Ishikawa (cell line): ENCODE measurements at regions not wholly inside any gene's neighbourhood (a gene's known extent, or its start where the extent isn't known, plus 50 kb on each side); places are given as distances from the start of the nearest gene placed in this dataset.

ENCODE experiments used
- CEBPB ChIP-seq: IDR thresholded peaks from 2 replicates; pipeline ENCODE4 v1.6.1; 2012
- CREB1 ChIP-seq: IDR thresholded peaks from 2 replicates; pipeline ENCODE4 v1.6.1; 2012; ENCODE audit warnings: low read depth
- EGR1 ChIP-seq: IDR thresholded peaks from 2 replicates; pipeline ENCODE4 v1.6.1; 2012
- EP300 ChIP-seq: IDR thresholded peaks from 2 replicates; pipeline ENCODE4 v1.6.1; 2012; ENCODE audit warnings: borderline replicate concordance
- FOXM1 ChIP-seq: IDR thresholded peaks from 2 replicates; pipeline ENCODE4 v1.6.1; 2012; ENCODE audit warnings: low read depth, borderline replicate concordance
- MAX ChIP-seq: IDR thresholded peaks from 2 replicates; pipeline ENCODE4 v1.6.1; 2012
- NFIC ChIP-seq: IDR thresholded peaks from 2 replicates; pipeline ENCODE4 v1.6.1; 2012
- RAD21 ChIP-seq: IDR thresholded peaks from 2 replicates; pipeline ENCODE4 v1.6.1; 2012; ENCODE audit warnings: low read depth
- TAF1 ChIP-seq: IDR thresholded peaks from 2 replicates; pipeline ENCODE4 v1.6.1; 2012; ENCODE audit warnings: low read depth, mild to moderate bottlenecking
- TCF12 ChIP-seq: IDR thresholded peaks from 2 replicates; pipeline ENCODE4 v1.6.1; 2012; ENCODE audit warnings: low read depth
- TEAD4 ChIP-seq: IDR thresholded peaks from 2 replicates; pipeline ENCODE4 v1.6.1; 2012
- YY1 ChIP-seq: IDR thresholded peaks from 2 replicates; pipeline ENCODE4 v1.6.1; 2012; ENCODE audit warnings: low read depth
- ZBTB7A ChIP-seq: IDR thresholded peaks from 2 replicates; pipeline ENCODE4 v1.6.1; 2012; ENCODE audit warnings: low read depth
- TF ChIP-seq, protein P1 (sequence below): IDR thresholded peaks from 2 replicates; pipeline ENCODE4 v1.6.1; 2012; ENCODE audit warnings: low read depth, mild to moderate bottlenecking
- TF ChIP-seq, protein P2 (sequence below): IDR thresholded peaks from 2 replicates; pipeline ENCODE4 v1.6.1; 2012

GRCh38 chr5:89320421-89321277, 437.7 kb upstream of the MEF2C start:
- TF ChIP-seq, protein P1, sequence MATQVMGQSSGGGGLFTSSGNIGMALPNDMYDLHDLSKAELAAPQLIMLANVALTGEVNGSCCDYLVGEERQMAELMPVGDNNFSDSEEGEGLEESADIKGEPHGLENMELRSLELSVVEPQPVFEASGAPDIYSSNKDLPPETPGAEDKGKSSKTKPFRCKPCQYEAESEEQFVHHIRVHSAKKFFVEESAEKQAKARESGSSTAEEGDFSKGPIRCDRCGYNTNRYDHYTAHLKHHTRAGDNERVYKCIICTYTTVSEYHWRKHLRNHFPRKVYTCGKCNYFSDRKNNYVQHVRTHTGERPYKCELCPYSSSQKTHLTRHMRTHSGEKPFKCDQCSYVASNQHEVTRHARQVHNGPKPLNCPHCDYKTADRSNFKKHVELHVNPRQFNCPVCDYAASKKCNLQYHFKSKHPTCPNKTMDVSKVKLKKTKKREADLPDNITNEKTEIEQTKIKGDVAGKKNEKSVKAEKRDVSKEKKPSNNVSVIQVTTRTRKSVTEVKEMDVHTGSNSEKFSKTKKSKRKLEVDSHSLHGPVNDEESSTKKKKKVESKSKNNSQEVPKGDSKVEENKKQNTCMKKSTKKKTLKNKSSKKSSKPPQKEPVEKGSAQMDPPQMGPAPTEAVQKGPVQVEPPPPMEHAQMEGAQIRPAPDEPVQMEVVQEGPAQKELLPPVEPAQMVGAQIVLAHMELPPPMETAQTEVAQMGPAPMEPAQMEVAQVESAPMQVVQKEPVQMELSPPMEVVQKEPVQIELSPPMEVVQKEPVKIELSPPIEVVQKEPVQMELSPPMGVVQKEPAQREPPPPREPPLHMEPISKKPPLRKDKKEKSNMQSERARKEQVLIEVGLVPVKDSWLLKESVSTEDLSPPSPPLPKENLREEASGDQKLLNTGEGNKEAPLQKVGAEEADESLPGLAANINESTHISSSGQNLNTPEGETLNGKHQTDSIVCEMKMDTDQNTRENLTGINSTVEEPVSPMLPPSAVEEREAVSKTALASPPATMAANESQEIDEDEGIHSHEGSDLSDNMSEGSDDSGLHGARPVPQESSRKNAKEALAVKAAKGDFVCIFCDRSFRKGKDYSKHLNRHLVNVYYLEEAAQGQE: no peak
- TF ChIP-seq ZBTB7A (no peak), TEAD4 (no peak), RAD21 (no peak), CREB1 (no peak), EP300 (no peak), MAX (no peak), EGR1 (no peak), TAF1 (no peak)

- no peak for TF ChIP-seq EGR1
- TF ChIP-seq FOXM1: no peak
- no peak for TF ChIP-seq EP300
- no peak for TF ChIP-seq MAX
- no peak for TF ChIP-seq TEAD4
- TF ChIP-seq NFIC: no peak
- TF ChIP-seq, protein P2, sequence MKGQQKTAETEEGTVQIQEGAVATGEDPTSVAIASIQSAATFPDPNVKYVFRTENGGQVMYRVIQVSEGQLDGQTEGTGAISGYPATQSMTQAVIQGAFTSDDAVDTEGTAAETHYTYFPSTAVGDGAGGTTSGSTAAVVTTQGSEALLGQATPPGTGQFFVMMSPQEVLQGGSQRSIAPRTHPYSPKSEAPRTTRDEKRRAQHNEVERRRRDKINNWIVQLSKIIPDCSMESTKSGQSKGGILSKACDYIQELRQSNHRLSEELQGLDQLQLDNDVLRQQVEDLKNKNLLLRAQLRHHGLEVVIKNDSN: no peak
- no peak for TF ChIP-seq RAD21
- TF ChIP-seq YY1: no peak
- no peak for TF ChIP-seq CREB1
- TF ChIP-seq TCF12: no peak
- no peak for TF ChIP-seq ZBTB7A
- TF ChIP-seq TAF1: no peak
- TF ChIP-seq, protein P1: no peak
- no peak for TF ChIP-seq CEBPB
Measured at GRCh38 chr5:89315286-89316100, 432.5 kb upstream of the MEF2C start.

- TF ChIP-seq FOXM1 (no peak), TEAD4 (no peak), EP300 (no peak)
- TF ChIP-seq, protein P2: no peak
Measured at GRCh38 chr5:89313804-89314588, 431.0 kb upstream of the MEF2C start.

DNA sequence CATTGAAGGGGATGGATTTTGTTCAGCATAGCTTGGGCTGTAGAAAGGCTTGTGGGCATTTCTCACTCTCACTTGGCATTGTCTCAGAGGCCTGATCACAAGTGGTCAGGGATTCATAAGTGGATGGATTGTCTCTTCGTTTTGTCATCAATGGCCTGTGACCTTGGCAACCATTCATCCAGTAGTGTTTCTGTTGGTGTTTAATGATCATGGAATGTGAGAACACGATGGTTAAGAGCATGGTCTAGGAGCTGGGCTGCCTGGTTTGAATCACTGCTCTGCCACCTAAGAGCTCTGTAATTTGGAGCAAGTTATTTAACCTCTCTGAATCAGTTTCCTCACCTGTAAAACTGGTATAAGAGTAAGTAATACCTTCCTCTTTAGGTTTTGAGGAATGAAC, 430.1 kb upstream of the MEF2C start:
- no peak for TF ChIP-seq EGR1
- TF ChIP-seq RAD21: no peak
- TF ChIP-seq CEBPB: no peak
- no peak for TF ChIP-seq FOXM1
- TF ChIP-seq MAX: no peak
- no peak for TF ChIP-seq ZBTB7A

- TF ChIP-seq TCF12 (no peak), TAF1 (no peak), NFIC (no peak), MAX (no peak), FOXM1 (no peak), EGR1 (no peak), YY1 (no peak), RAD21 (no peak), TEAD4 (no peak), EP300 (no peak)
- TF ChIP-seq, protein P2: no peak
- TF ChIP-seq, protein P1: no peak
Measured at GRCh38 chr5:89309268-89309667, 426.3 kb upstream of the MEF2C start.
